ENCODE measurements at regions not wholly inside any gene's neighbourhood (a gene's known extent, or its start where the extent isn't known, plus 50 kb on each side); places are given as distances from the start of the nearest gene placed in this dataset.

DNA sequence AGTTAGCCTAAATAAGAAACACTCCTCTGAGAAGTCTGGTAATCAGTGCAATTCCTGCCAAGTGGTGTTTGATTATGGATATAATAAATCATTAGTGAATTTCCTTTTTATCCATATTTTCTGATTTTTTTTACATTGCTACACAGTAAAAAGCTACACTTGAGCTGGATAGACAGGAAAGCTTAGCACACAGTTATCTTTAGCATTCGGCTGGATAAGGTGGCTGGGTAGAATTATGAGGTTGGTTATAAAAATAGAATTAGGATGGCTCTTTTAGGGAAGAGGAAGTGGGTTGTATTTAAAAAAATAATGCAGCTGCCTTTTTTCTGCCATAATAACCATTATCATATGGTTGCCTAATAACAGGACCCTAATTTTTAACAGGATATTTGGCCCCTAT, 460.6 kb downstream of the NAF1 start:
- no peak for DNase-seq
- Mint-ChIP-seq H3K4me1 (ENCODE audit: low read depth) (no peaks in the 10 kb centered on the region), H3K4me3 (no peak overlapping the region), H3K27me3 (no peaks in the 10 kb centered on the region), H3K9me3 (peaks cover 3% of the 10 kb centered on the region), H3K36me3 (ENCODE audit: low read depth) (no peaks in the 10 kb centered on the region), H3K27ac (no peak overlapping the region)
- Histone ChIP-seq H3K27ac (ENCODE audit: low read depth in 1 of 2, low read length in 2 of 2) (no peak overlapping the region), H3K9me3 (ENCODE audit: control insufficient read depth in 1 of 2, insufficient read depth in 1 of 2, low read length in 2 of 2) (no peaks in the 10 kb centered on the region), H3K4me3 (ENCODE audit: low read length) (no peak overlapping the region), H3K36me3 (ENCODE audit: insufficient read depth, low read length) (no peaks in the 10 kb centered on the region), H3K27me3 (ENCODE audit: control insufficient read depth in 1 of 2, insufficient read depth in 2 of 2, low read length in 2 of 2) (no peaks in the 10 kb centered on the region), H3K4me1 (ENCODE audit: insufficient read depth, low read length) (no peaks in the 10 kb centered on the region)
- no peak for ATAC-seq (ENCODE audit: poor library complexity)
- TF ChIP-seq, protein P1, sequence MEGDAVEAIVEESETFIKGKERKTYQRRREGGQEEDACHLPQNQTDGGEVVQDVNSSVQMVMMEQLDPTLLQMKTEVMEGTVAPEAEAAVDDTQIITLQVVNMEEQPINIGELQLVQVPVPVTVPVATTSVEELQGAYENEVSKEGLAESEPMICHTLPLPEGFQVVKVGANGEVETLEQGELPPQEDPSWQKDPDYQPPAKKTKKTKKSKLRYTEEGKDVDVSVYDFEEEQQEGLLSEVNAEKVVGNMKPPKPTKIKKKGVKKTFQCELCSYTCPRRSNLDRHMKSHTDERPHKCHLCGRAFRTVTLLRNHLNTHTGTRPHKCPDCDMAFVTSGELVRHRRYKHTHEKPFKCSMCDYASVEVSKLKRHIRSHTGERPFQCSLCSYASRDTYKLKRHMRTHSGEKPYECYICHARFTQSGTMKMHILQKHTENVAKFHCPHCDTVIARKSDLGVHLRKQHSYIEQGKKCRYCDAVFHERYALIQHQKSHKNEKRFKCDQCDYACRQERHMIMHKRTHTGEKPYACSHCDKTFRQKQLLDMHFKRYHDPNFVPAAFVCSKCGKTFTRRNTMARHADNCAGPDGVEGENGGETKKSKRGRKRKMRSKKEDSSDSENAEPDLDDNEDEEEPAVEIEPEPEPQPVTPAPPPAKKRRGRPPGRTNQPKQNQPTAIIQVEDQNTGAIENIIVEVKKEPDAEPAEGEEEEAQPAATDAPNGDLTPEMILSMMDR (IDR thresholded peaks at IDR 0.05), result no peak
- ChIA-PET CTCF (no interaction called here), POLR2A (no interaction called here)
- intact Hi-C loops (cut with DNase I, micrococcal nuclease), result no loop called here

DNA sequence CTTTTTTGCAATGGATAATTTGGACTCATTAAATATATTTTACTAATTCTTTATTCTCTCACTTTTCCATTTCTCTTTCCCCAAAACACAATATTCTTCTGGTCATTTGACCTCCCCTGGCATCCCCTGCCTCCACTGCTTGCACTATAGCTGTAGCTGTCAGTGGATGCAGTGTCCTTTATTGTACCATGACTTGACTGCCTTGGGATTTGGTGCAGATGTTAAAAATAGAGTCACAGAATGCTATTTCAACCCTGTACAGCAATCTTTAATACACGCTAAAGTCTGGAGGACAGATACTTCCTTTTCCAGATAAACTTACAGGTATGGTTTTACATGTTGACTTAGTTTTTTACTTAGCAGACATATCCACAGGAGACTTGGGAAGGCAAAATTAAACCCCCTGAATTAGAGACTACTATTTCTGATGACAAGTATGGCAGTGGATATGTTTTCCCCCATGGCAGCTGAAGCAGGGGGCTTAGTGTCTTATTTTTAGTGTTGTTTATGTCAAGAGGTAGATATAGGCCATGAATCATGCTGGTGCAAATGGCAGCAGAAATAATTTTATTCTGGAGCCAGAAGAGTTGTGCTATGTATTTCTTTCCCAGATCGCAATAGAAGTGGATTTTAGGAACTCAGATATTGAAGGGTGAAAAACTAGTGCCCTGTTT, 461.4 kb downstream of the NAF1 start:
- intact Hi-C loops (cut with DNase I, micrococcal nuclease), result no loop called here

DNA sequence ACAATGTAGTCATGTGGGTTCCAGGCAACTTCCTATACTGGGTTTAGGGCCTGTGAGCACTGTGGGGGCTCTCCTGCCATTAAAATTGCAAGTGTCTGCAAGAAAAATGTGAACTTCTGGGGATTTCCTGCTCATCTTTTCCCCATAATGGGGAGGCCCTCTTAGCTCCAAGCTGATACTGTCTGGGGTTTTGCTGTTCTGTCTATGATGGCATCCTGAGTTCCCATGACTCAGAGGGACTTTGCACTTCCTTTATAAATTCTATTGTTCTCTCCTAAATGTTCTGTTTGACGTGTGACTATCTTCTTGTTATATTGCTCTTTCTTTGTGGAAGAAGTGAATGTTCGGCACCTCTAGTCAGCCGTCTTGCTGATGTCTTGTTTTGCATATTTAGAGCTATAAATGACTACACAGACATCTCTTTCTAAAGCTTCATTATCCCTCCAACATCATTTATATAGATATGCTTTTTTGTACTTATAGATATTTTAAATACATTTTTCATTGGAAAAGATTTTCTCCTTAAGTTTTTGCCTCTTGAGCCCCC, 465.8 kb downstream of the NAF1 start:
- ATAC-seq (ENCODE audit: poor library complexity) (no peak), DNase-seq (no peak)
- Histone ChIP-seq H3K4me1 (ENCODE audit: insufficient read depth, low read length) (no peaks in the 10 kb centered on the region), H3K36me3 (ENCODE audit: insufficient read depth, low read length) (no peaks in the 10 kb centered on the region), H3K27me3 (ENCODE audit: control insufficient read depth in 1 of 2, insufficient read depth in 2 of 2, low read length in 2 of 2) (no peaks in the 10 kb centered on the region), H3K9me3 (ENCODE audit: control insufficient read depth in 1 of 2, insufficient read depth in 1 of 2, low read length in 2 of 2) (peaks cover 0 to 8% of the 10 kb centered on the region in 2 experiments), H3K4me3 (ENCODE audit: low read length) (no peak overlapping the region), H3K27ac (ENCODE audit: low read depth in 1 of 2, low read length in 2 of 2) (no peak overlapping the region)
- Mint-ChIP-seq H3K36me3 (ENCODE audit: low read depth) (no peaks in the 10 kb centered on the region), H3K27me3 (no peaks in the 10 kb centered on the region), H3K4me1 (ENCODE audit: low read depth) (no peaks in the 10 kb centered on the region), H3K9me3 (peaks cover 17% of the 10 kb centered on the region), H3K4me3 (no peak overlapping the region), H3K27ac (no peak overlapping the region)
- intact Hi-C loops (cut with DNase I, micrococcal nuclease), result no loop called here
- POLR2A ChIA-PET, result no interaction called here
- TF ChIP-seq, protein P1 (IDR thresholded peaks at IDR 0.05), result no peak
- CTCF ChIA-PET, result no interaction called here

More for the DNA sequence above, 461.4 kb downstream of the NAF1 start:
- ATAC-seq (ENCODE audit: poor library complexity) (no peak), DNase-seq (no peak)
- Histone ChIP-seq H3K4me1 (ENCODE audit: insufficient read depth, low read length) (no peaks in the 10 kb centered on the region), H3K9me3 (ENCODE audit: control insufficient read depth in 1 of 2, insufficient read depth in 1 of 2, low read length in 2 of 2) (peaks cover 0 to 3% of the 10 kb centered on the region in 2 experiments), H3K36me3 (ENCODE audit: insufficient read depth, low read length) (no peaks in the 10 kb centered on the region), H3K27ac (ENCODE audit: low read depth in 1 of 2, low read length in 2 of 2) (no peak overlapping the region), H3K4me3 (ENCODE audit: low read length) (no peak overlapping the region), H3K27me3 (ENCODE audit: control insufficient read depth in 1 of 2, insufficient read depth in 2 of 2, low read length in 2 of 2) (no peaks in the 10 kb centered on the region)
- Mint-ChIP-seq H3K27me3 (no peaks in the 10 kb centered on the region), H3K4me3 (no peak overlapping the region), H3K9me3 (peaks cover 5% of the 10 kb centered on the region), H3K4me1 (ENCODE audit: low read depth) (no peaks in the 10 kb centered on the region), H3K27ac (no peak overlapping the region), H3K36me3 (ENCODE audit: low read depth) (no peaks in the 10 kb centered on the region)
- ChIA-PET CTCF (no interaction called here), POLR2A (no interaction called here)
- TF ChIP-seq, protein P1 (IDR thresholded peaks at IDR 0.05), result no peak
